HG03432 (cell line): ENCODE measurements at regions not wholly inside any gene's neighbourhood (a gene's known extent, or its start where the extent isn't known, plus 50 kb on each side); places are given as distances from the start of the nearest gene placed in this dataset.
A peak's percentile ranks its signal among the peaks of the same experiment; 100 is the strongest.
"Not testable (repeated sequence)": the region's sequence is repeated elsewhere in the genome, so short reads cannot be mapped to it uniquely, and the experiment has no call there.

Experiments used
- ATAC-seq: cut with Tn5 transposase; IDR thresholded peaks from one replicate; pipeline ENCODE4 v1.9.1; 2021; ENCODE audit warnings: mild to moderate bottlenecking, moderate library complexity; ENCODE audit not compliant: unreplicated experiment

GRCh38 chr11:129695571-129696308, 119.9 kb upstream of the TMEM45B start:
- peak; percentile 83 for ATAC-seq

- no peak for ATAC-seq
These were observed 119.2 kb upstream of the TMEM45B start for GRCh38 chr11:129696309-129696989.

DNA sequence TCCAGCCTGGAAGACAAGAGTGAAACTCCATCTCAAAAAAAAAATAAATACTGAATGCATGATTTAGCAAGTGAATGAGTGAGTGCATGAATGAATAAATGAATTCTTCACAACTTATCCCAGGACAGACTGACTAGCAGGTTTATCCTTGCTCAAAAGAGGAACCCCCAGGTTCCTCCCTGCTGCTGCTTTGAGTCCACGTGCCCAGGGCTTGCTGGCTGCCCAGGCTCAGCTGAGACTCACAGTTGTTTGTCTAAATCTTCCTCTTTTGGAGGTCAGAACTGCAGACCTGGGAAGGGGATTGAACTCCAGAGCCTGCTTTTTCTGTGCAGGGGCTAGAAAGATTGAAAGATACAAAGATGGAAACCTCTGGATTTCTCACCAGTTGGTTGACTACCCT, 117.4 kb upstream of the TMEM45B start:
- ATAC-seq, result no peak

- no peak for ATAC-seq
These were observed 115.8 kb upstream of the TMEM45B start for GRCh38 chr11:129699711-129700304.

DNA sequence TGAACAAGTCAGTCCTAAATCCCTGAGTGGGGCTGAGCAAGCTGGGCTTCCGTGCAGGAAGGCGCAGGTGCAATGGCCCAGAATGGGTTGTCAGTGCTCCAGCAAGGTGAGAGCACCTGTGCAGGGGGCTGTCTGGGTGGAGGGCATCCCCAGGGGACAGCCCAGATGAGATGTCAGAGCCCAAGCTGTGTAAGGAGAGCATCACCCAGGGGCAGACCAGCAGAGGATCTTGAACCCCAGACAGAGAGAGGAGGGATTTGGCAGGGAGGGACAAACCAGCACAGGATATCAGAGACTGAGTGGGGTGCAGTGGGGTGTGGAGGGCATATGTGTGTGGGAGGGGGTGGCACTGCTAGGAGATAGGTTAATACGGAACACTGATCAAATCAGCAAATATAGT, 114.9 kb upstream of the TMEM45B start:
- no peak for ATAC-seq

GRCh38 chr11:129701706-129702105, 113.9 kb upstream of the TMEM45B start:
- no peak for ATAC-seq

DNA sequence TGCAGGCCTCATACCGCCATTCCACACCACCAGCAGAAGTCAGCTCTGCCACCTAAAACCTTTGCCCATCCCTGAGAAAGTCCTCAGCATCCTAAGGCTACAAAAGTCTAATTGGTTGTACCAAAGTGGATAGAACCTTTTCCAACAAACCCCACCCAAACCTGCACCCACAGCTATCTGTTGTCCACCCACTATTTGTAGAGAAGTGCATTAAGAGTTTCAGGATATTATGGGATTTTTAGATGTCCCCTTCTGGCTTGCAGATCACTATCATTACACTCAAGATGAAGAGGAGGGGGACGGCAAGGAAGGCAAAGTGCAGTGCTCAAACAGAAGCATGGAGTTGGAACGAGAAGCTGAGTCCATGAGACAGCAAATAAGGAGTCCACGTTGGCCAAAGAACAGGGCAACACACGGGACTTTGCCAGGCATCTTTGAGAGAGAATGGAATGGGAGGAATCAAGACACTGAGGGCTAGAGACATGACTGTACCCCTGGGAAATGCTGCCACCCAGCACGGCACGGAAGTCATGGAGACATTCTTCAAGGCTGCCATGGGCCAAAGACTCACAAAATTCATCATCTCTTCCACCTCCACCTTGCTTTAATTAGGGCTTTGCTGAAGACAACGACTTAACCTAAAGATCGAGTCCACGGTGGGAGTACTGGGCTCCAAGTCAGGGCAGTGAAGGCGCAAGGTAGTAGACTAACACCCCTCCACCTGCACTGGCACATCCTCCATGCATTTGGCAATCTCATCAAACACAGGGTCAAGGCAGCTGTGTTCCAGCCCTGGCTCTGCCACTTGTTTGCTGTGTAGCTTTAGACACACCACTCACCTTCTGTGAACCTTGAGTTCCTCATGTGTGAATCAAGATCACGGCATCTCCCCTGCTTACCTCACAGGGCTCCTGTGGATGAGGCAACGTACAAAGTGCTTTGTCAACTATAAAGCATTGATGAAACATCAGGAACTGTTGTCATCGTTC, 112.9 kb upstream of the TMEM45B start:
- no peak for ATAC-seq

- ATAC-seq, result no peak
These were observed 111.8 kb upstream of the TMEM45B start for GRCh38 chr11:129703846-129704245.

DNA sequence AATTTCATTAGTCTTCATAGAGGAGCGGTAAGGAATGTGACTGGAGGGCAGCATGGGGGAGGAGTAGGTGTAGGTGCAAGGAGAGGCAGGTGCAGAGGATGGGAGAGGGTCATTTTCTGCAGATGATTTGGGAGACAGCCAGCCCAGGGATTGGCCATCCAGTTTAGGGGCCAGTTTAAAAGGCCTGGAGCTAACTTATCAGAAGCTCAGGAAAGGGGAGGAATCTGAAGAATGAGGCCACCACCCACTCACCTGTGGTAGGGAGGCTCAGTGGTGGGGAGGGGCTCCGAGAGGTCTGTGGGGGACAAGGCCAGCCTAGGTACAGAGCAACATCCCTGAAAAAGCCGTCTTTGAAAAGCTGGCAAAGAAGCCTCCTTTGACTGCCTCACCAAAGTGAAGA, 110.8 kb upstream of the TMEM45B start:
- no peak for ATAC-seq

DNA sequence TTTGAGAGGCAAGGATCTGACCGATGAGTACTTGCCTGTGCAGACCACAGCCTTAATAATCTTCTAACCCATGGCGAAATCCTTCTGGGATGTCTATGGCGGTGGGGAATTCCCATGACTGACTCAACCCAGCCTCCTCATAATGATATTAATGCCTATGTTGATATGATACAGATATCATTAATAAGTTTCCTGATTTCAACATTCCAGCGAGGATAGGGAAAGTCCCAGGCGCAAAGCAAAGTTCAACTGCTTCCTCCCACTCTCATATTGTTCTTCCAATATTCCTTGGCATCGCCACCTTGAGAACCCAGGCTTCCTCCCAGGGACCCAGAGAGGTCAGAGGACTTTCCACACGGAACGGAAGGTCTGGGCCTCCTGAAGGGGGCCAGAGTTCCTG, 110.3 kb upstream of the TMEM45B start:
- ATAC-seq, result no peak

DNA sequence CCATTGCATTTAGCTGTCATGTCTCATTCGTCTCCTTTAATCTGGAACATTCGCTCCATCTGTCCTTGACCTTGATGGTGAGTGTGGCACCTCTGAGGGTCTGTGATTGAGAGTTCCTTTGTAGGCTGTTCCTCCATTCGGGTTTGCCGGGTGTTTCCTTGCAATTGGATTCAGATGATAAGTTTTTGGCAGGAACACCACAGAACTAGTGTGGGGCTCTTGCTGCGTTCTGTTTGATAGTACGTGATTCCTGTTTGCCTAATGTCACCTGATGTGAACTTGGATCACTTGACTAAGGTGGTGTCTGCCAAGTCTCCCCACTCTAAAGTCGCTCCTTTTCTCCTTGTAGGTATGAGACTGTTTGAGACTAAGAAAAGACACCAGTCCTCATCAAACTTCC, 109.7 kb upstream of the TMEM45B start:
- ATAC-seq, result no peak

DNA sequence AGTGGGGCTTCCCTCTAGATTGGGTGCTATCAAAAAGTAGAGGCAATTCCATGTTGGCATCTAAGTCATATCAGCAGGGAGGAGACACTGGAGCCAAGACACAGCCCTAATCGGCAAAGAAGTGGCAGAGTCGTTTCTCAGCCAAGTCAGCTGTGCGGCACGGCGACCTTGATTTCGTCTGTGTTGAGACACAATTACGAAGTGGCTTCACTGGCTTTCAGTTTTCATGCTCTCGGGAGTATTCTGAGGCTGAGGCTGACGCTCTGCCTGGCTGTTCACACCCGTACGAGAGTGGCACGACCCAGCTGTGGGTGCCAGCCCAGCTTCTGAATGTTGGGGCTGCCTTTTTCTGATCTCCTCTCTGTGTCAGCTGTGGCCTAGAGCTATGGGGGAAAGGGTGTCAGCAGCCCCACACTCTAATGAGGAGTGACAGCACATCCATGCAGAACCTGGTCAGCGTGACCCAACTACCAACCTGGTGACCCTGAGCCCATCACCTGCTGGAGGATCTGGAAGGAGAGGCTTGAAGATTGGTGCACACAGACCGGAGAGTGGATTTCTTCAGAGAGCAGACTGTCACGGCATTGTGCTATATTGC, 105.7 kb upstream of the TMEM45B start:
- ATAC-seq, result no peak

- no peak for ATAC-seq
These were observed 105.2 kb upstream of the TMEM45B start for GRCh38 chr11:129710423-129710822.

GRCh38 chr11:129711760-129712159, 103.9 kb upstream of the TMEM45B start:
- no peak for ATAC-seq

- ATAC-seq, result not testable (repeated sequence)
These were observed 103.0 kb upstream of the TMEM45B start for GRCh38 chr11:129712486-129713240.

DNA sequence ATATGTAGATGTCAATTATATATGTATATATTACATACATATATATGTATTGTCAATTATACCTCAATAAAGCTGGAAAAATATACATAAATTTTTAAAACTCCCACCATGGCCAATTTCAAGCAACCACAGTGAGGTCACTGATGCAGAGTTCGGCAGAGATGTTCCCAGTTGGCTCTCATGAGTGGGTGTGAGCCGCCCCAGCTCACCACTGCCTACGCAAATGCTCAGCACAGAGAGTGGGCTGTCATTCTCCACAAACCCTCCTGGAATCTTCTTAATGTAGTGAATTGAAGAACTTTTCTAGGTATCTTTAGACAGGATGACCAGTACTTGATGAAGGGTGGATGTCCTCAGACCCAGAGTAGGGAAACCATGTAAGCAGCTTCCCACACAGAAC, 96.6 kb upstream of the TMEM45B start:
- no peak for ATAC-seq

GRCh38 chr11:129720156-129720555, 95.5 kb upstream of the TMEM45B start:
- ATAC-seq, result no peak

DNA sequence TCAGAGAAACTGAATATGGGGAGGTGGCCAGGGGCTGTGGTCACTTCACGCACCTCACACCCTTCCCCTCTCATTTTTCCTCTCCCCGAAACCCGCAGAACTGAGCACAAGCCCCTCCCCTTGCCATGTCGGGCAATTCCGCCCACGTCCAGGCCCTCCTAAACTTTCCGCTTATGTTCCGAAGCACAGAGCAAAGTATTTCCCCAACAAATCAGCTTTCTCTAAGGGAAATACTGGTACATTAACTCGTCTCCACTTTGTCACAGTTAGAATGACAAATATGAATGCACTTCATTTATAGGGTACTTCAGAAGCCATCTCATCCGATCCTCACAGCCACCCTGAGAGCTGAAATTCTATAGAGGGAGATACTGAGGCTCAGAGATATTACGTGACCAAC, 94.7 kb upstream of the TMEM45B start:
- ATAC-seq, result no peak

GRCh38 chr11:129721685-129722084, 94.0 kb upstream of the TMEM45B start:
- no peak for ATAC-seq

DNA sequence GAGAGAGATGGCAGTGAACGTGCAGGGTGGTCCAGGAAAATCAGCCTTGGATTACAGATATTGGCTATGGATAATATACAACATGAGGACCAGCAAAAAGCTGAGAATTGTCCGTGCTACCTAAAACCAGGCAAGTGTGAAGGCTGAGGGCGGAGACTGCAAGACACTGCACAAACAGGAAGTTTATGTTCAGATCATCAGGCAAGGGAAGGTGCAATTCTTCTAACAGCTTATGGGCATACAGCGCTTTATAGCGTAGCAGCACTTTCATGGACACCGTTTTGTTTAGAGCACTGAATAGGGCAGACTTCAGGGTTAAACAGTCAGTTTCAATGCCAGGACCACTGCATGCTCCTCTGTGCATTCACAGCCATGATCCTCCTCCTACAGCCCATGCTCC, 93.1 kb upstream of the TMEM45B start:
- ATAC-seq, result no peak
